GM12878 (cell line): ENCODE measurements at regions not wholly inside any gene's neighbourhood (a gene's known extent, or its start where the extent isn't known, plus 50 kb on each side); places are given as distances from the start of the nearest gene placed in this dataset.

Experiments used
- ATAC-seq: fragments of 200-7000 bp; cut with Tn5 transposase; 3 replicates; pipeline ENCODE4 v1.9.1; 2020; ENCODE audit warnings: mild to moderate bottlenecking, moderate library complexity
- BruUV-seq: library from RNA; stranded (reverse); fragments of 400-500 nt; replicated peaks from 2 replicates; lab custom pipeline; 2021; lab: Mats Ljungman, UMichigan
- CTCF ChIA-PET: fragments of 300-600 bp; sonication (Branson Sonifier 250); formaldehyde crosslinking; extraction: SDS; loops from one replicate; lab custom pipeline; 2021; ENCODE audit warnings: inconsistent platforms; lab: Yijun Ruan, JAX
- POLR2A ChIA-PET: fragments of 350-600 bp; formaldehyde crosslinking; extraction: SDS; loops from one replicate; lab custom pipeline; 2021; ENCODE audit warnings: inconsistent platforms; lab: Charles Lee
- RAD21 ChIA-PET: fragments of 300-600 bp; sonication (Branson Sonifier 250); formaldehyde crosslinking; loops from one replicate; lab custom pipeline; 2023; ENCODE audit warnings: antibody characterized with exemption; ENCODE audit not compliant: unreplicated experiment; lab: Charles Lee
- SMC1A ChIA-PET: fragments of 300-600 bp; sonication (Branson Sonifier 250); formaldehyde crosslinking; loops from one replicate; lab custom pipeline; 2023; ENCODE audit not compliant: unreplicated experiment, uncharacterized antibody; lab: Charles Lee
- DNase-seq: peaks from one replicate; pipeline ENCODE4 v3.0.0-alpha.2; 2011; ENCODE audit warnings: low read depth, low spot score
- FAIRE-seq: peaks from 3 replicates; lab custom pipeline; 2011; peaks lifted over from hg19 to GRCh38; lab: Jason Lieb, UNC
- H2AFZ ChIP-seq: 2 replicates; pipeline ENCODE4 v1.6.0; 2011; ENCODE audit warnings: low read depth, low read length, control low read depth; ENCODE audit not compliant: control insufficient read depth
- H3K27ac ChIP-seq: 2 replicates; pipeline ENCODE4 v1.5.1; 2011; ENCODE audit warnings: control low read depth; ENCODE audit not compliant: control insufficient read depth, insufficient read depth
- H3K27me3 ChIP-seq, 2 experiments: replicated peaks in 1 of 2; 2 replicates each; pipeline versions ENCODE4 v1.6.0 to v1.6.1; 2011; ENCODE audit warnings: low read length in 1 of 2; ENCODE audit not compliant: control insufficient read depth in 2 of 2, insufficient read depth in 2 of 2
- H3K36me3 ChIP-seq, 2 experiments: 2 replicates each; pipeline ENCODE4 v1.5.1; 2011; ENCODE audit warnings: low read length in 1 of 2; ENCODE audit not compliant: control insufficient read depth in 2 of 2, insufficient read depth in 2 of 2
- H3K4me1 ChIP-seq: 2 replicates; pipeline ENCODE4 v1.6.1; 2011; ENCODE audit warnings: mild to moderate bottlenecking, low read length, moderate library complexity, mixed read lengths; ENCODE audit not compliant: control insufficient read depth, insufficient read depth
- H3K4me2 ChIP-seq: 2 replicates; pipeline ENCODE4 v1.6.0; 2011; ENCODE audit warnings: control low read depth; ENCODE audit not compliant: control insufficient read depth, insufficient read depth
- H3K4me3 ChIP-seq: fragments of 200-600 bp; sonication (generic); 2 replicates; pipeline ENCODE4 v1.5.1; 2016
- H3K79me2 ChIP-seq: 2 replicates; pipeline ENCODE4 v1.6.0; 2011; ENCODE audit warnings: low read length; ENCODE audit not compliant: control insufficient read depth, insufficient read depth
- H3K9ac ChIP-seq: 2 replicates; pipeline ENCODE4 v1.8.0; 2011; ENCODE audit warnings: low read length, control low read depth, mixed read lengths; ENCODE audit not compliant: control insufficient read depth, insufficient read depth
- H3K9me3 ChIP-seq: replicated peaks from 3 replicates; pipeline ENCODE4 v1.5.1; 2011; ENCODE audit warnings: mild to moderate bottlenecking, low read length; ENCODE audit not compliant: control insufficient read depth, insufficient read depth
- H4K20me1 ChIP-seq: 2 replicates; pipeline ENCODE4 v1.6.0; 2011; ENCODE audit not compliant: control insufficient read depth, insufficient read depth
- BHLHE40 ChIP-seq, 2 experiments: fragments of 450-650 bp in 1 of 2; IDR thresholded peaks; 2 replicates each; pipeline ENCODE4 v1.6.1; 2011 to 2017; ENCODE audit warnings: low read depth in 2 of 2, borderline replicate concordance in 1 of 2, improper control_type of control experiment in 1 of 2, low read length in 1 of 2, mild to moderate bottlenecking in 1 of 2
- CEBPZ ChIP-seq: fragments of 150-350 bp; IDR thresholded peaks from 2 replicates; pipeline ENCODE4 v1.6.1; 2016; ENCODE audit warnings: low read depth, low read length
- E2F4 ChIP-seq: IDR thresholded peaks from 2 replicates; pipeline ENCODE4 v1.6.1; 2012; ENCODE audit warnings: low read depth, low read length, improper control_type of control experiment
- ETV6 ChIP-seq, 2 experiments: fragments of 450-650 bp in 1 of 2; IDR thresholded peaks in 1 of 2; conservative IDR thresholded peaks in 1 of 2; 2 replicates each; pipeline ENCODE4 v1.6.1; 2014; ENCODE audit warnings: antibody characterized with exemption in 1 of 2, borderline replicate concordance in 1 of 2, low read depth in 1 of 2, mild to moderate bottlenecking in 1 of 2, moderate library complexity in 1 of 2
- EZH2 ChIP-seq: IDR thresholded peaks from 2 replicates; pipeline ENCODE4 v1.6.1; 2012; ENCODE audit warnings: low read depth, mild to moderate bottlenecking, control low read depth, inconsistent platforms, low read length, borderline replicate concordance; ENCODE audit not compliant: control insufficient read depth
- MEF2A ChIP-seq: IDR thresholded peaks from 2 replicates; pipeline ENCODE4 v1.6.1; 2011; ENCODE audit warnings: low read depth, mild to moderate bottlenecking, low read length, moderate library complexity; ENCODE audit not compliant: insufficient read depth
- MTA2 ChIP-seq: fragments of 450-650 bp; IDR thresholded peaks from 2 replicates; pipeline ENCODE4 v1.6.1; 2016; ENCODE audit warnings: low read depth, mild to moderate bottlenecking, moderate library complexity
- NBN ChIP-seq: fragments of 450-650 bp; IDR thresholded peaks from 2 replicates; pipeline ENCODE4 v1.6.1; 2016
- NFYA ChIP-seq: IDR thresholded peaks from 2 replicates; pipeline ENCODE4 v1.6.1; 2011; ENCODE audit warnings: low read depth, mild to moderate bottlenecking, low read length, improper control_type of control experiment, borderline replicate concordance
- POLR2A ChIP-seq: IDR thresholded peaks from 2 replicates; pipeline ENCODE4 v1.6.1; 2011; ENCODE audit warnings: low read depth, mild to moderate bottlenecking, low read length
- SIX5 ChIP-seq: IDR thresholded peaks from 2 replicates; pipeline ENCODE4 v1.6.1; 2011; ENCODE audit warnings: mild to moderate bottlenecking, low read depth, low read length, moderate library complexity; ENCODE audit not compliant: severe bottlenecking
- WGBS: methylation state at CpG from one replicate; pipeline ENCODE4 v1.1.6; 2016; ENCODE audit warnings: low lambda C conversion rate; ENCODE audit not compliant: insufficient replicate concordance, insufficient coverage; ENCODE audit errors: missing lambda C conversion rate; 5-methylcytosine and 5-hydroxymethylcytosine counted together
- in situ Hi-C: fragments of 300-500 bp; cut with MboI; formaldehyde crosslinking; loops from 9 replicates; pipeline ENCODE4 v1.14.3; 2018; ENCODE audit warnings: mixed read lengths
- intact Hi-C: fragments of 100-400 bp; cut with micrococcal nuclease; formaldehyde crosslinking; loops from one replicate; pipeline ENCODE4 v1.14.2; 2022; ENCODE audit not compliant: unreplicated experiment
- TF ChIP-seq, protein P1 (sequence below): fragments of 450-650 bp; IDR thresholded peaks from 2 replicates; pipeline ENCODE4 v1.6.1; 2017; ENCODE audit warnings: borderline replicate concordance
- TF ChIP-seq, protein P2 (sequence below): fragments of 450-650 bp; conservative IDR thresholded peaks from 2 replicates; pipeline ENCODE4 v1.6.1; 2017; ENCODE audit warnings: mild to moderate bottlenecking, moderate library complexity

GRCh38 chr4:100340512-100341485 lies 150.5 kb upstream of the DDIT4L start (continued):
- TF ChIP-seq E2F4 (no peak), MTA2 (no peak), POLR2A (no peak), NBN (no peak), BHLHE40 (IDR thresholded peaks at IDR 0.05; ENCODE audit: borderline replicate concordance in 1 of 2, low read depth in 2 of 2, low read length in 1 of 2) (no peak)
- TF ChIP-seq, protein P1, sequence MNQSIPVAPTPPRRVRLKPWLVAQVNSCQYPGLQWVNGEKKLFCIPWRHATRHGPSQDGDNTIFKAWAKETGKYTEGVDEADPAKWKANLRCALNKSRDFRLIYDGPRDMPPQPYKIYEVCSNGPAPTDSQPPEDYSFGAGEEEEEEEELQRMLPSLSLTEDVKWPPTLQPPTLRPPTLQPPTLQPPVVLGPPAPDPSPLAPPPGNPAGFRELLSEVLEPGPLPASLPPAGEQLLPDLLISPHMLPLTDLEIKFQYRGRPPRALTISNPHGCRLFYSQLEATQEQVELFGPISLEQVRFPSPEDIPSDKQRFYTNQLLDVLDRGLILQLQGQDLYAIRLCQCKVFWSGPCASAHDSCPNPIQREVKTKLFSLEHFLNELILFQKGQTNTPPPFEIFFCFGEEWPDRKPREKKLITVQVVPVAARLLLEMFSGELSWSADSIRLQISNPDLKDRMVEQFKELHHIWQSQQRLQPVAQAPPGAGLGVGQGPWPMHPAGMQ = no peak

- FAIRE-seq = no peak
- POLR2A ChIA-PET = no interaction called here
- SMC1A ChIA-PET = no interaction called here
- in situ Hi-C loops = no loop called here
- Histone ChIP-seq H3K27me3 (no peaks in the 10 kb centered on the region), H3K4me1 (no peaks in the 10 kb centered on the region), H3K4me2 (no peak overlapping the region), H3K4me3 (no peak overlapping the region), H3K36me3 (no peaks in the 10 kb centered on the region), H3K9ac (no peak overlapping the region), H4K20me1 (no peaks in the 10 kb centered on the region), H2AFZ (no peak overlapping the region), H3K79me2 (no peaks in the 10 kb centered on the region), H3K9me3 (no peaks in the 10 kb centered on the region), H3K27ac (no peak overlapping the region)
- RAD21 ChIA-PET = no interaction called here
- no peak for DNase-seq
- intact Hi-C loops = no loop called here
- CTCF ChIA-PET = interaction anchor here (2.0 kb wide), 1 partner anchor 247 kb away, joined by 5 read pairs; no protein-coding TSS in a partner anchor
- BruUV-seq = no TSS peak
- 6% methylated on average over 4 of the region's 4 CpGs for WGBS
- no peak for ATAC-seq
- no peak for TF ChIP-seq NFYA
- TF ChIP-seq EZH2 = no peak
- TF ChIP-seq MEF2A = no peak
- TF ChIP-seq ETV6 (conservative IDR thresholded peaks at IDR 0.05 in 1 of 2, IDR thresholded peaks at IDR 0.05 in 1 of 2; ENCODE audit: borderline replicate concordance in 1 of 2, low read depth in 1 of 2) = no peak
- TF ChIP-seq SIX5 = no peak
- no peak for TF ChIP-seq CEBPZ
- TF ChIP-seq, protein P2, sequence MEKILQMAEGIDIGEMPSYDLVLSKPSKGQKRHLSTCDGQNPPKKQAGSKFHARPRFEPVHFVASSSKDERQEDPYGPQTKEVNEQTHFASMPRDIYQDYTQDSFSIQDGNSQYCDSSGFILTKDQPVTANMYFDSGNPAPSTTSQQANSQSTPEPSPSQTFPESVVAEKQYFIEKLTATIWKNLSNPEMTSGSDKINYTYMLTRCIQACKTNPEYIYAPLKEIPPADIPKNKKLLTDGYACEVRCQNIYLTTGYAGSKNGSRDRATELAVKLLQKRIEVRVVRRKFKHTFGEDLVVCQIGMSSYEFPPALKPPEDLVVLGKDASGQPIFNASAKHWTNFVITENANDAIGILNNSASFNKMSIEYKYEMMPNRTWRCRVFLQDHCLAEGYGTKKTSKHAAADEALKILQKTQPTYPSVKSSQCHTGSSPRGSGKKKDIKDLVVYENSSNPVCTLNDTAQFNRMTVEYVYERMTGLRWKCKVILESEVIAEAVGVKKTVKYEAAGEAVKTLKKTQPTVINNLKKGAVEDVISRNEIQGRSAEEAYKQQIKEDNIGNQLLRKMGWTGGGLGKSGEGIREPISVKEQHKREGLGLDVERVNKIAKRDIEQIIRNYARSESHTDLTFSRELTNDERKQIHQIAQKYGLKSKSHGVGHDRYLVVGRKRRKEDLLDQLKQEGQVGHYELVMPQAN = no peak
These were observed 149.6 kb upstream of the DDIT4L start for GRCh38 chr4:100339870-100340269.
